BLaER1 (cell line): ENCODE measurements at regions not wholly inside any gene's neighbourhood (a gene's known extent, or its start where the extent isn't known, plus 50 kb on each side); places are given as distances from the start of the nearest gene placed in this dataset.

ENCODE experiments used
- H3K27ac ChIP-seq: shearing (Covaris generic); formaldehyde crosslinking; 2 replicates; pipeline ENCODE4 v1.8.1; 2022
- H3K27me3 ChIP-seq: shearing (Covaris generic); formaldehyde crosslinking; 2 replicates; pipeline ENCODE4 v1.8.1; 2022
- H3K36me3 ChIP-seq: shearing (Covaris generic); formaldehyde crosslinking; 2 replicates; pipeline ENCODE4 v1.8.1; 2022
- H3K4me1 ChIP-seq: shearing (Covaris generic); formaldehyde crosslinking; 2 replicates; pipeline ENCODE4 v1.8.1; 2022
- H3K4me2 ChIP-seq: shearing (Covaris generic); formaldehyde crosslinking; 2 replicates; pipeline ENCODE4 v1.8.1; 2022
- H3K4me3 ChIP-seq: shearing (Covaris generic); formaldehyde crosslinking; 2 replicates; pipeline ENCODE4 v1.8.1; 2022
- H3K9ac ChIP-seq: shearing (Covaris generic); formaldehyde crosslinking; 2 replicates; pipeline ENCODE4 v1.8.1; 2022
- H3K9me3 ChIP-seq: shearing (Covaris generic); formaldehyde crosslinking; 2 replicates; pipeline ENCODE4 v1.8.1; 2022
- H4K20me1 ChIP-seq: shearing (Covaris generic); formaldehyde crosslinking; 2 replicates; pipeline ENCODE4 v1.8.1; 2022
- Cebpa-rat ChIP-seq: shearing (Covaris generic); IDR thresholded peaks from 2 replicates; pipeline ENCODE4 v1.8.1; 2022

DNA sequence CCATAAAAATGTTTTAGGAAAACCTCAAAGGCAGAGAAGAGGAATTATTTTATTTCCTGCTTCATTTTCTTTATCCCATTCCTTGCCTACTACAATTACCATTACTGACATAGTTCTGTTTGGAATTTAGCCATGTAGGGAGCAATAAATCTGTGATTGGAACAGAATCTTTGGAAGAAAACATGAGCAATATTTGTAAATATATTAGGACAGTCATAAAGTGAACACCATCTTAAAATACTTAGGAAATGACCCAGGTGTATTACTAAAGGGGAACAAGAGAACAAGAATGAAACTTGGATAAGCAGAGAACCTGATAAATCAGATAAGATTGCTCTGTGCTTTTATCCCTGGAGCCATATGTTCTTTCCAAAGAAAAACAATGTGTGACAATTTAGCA lies 1326.0 kb upstream of the FLRT2 start:
- Histone ChIP-seq H3K4me1 (no peaks in the 10 kb centered on the region), H3K4me3 (no peak overlapping the region)

DNA sequence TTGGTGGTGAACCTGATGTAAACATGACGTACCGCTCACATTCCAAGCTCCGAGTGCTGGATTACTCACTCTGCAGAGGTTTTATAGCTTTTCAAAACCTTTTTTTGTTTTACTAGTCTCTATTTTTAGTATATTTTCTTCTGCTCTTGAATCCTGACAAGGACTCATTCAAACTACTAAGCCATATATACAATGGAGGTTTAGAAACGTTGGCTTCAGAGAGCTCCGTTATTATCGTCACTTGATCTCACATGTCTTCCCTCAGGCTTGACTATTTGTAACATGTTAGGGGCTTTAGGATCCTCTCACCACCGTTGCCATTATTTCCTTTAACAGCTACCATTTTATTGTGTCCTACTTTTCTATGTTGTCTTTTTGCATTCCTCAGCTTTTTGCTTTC lies 1321.5 kb upstream of the FLRT2 start:
- no peak for TF ChIP-seq Cebpa-rat
- H3K27ac ChIP-seq = no peak overlapping the region
- no peaks in the 10 kb centered on the region for H4K20me1 ChIP-seq
- H3K9me3 ChIP-seq = no peaks in the 10 kb centered on the region
- H3K4me3 ChIP-seq = no peak overlapping the region
- H3K4me2 ChIP-seq = no peak overlapping the region
- no peaks in the 10 kb centered on the region for H3K36me3 ChIP-seq
- H3K9ac ChIP-seq = no peak overlapping the region
- H3K27me3 ChIP-seq = no peaks in the 10 kb centered on the region
- H3K4me1 ChIP-seq = no peaks in the 10 kb centered on the region

More for the DNA sequence above, 1326.0 kb upstream of the FLRT2 start:
- no peaks in the 10 kb centered on the region for H3K36me3 ChIP-seq
- H4K20me1 ChIP-seq = no peaks in the 10 kb centered on the region
- H3K4me2 ChIP-seq = no peak overlapping the region
- no peaks in the 10 kb centered on the region for H3K9me3 ChIP-seq
- TF ChIP-seq Cebpa-rat = no peak
- no peaks in the 10 kb centered on the region for H3K27me3 ChIP-seq
- H3K27ac ChIP-seq = no peak overlapping the region
- H3K9ac ChIP-seq = no peak overlapping the region

DNA sequence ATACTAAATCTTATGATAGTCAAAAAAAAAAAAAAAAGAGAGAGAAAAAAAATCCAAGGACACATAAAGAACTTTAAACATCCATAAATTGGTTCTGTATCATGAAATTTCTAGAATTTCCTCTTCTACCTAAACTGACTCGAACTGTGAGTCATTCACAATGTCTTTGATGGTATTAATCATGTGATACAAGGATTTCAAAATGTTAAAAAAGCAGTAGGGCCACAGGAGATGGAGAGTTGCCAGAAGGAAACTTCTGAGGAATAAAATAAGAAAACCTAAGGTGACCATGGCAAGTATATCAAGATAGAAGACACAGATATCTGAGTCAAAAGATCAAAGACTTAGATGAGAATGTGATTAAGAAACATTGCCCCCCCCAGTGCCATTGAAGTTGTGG lies 1320.9 kb upstream of the FLRT2 start:
- no peaks in the 10 kb centered on the region for H4K20me1 ChIP-seq
- no peaks in the 10 kb centered on the region for H3K4me1 ChIP-seq
- no peaks in the 10 kb centered on the region for H3K36me3 ChIP-seq
- H3K27me3 ChIP-seq = no peaks in the 10 kb centered on the region
- no peaks in the 10 kb centered on the region for H3K9me3 ChIP-seq
- H3K9ac ChIP-seq = no peak overlapping the region
- no peak overlapping the region for H3K27ac ChIP-seq
- H3K4me2 ChIP-seq = no peak overlapping the region
- no peak overlapping the region for H3K4me3 ChIP-seq
- TF ChIP-seq Cebpa-rat = no peak

DNA sequence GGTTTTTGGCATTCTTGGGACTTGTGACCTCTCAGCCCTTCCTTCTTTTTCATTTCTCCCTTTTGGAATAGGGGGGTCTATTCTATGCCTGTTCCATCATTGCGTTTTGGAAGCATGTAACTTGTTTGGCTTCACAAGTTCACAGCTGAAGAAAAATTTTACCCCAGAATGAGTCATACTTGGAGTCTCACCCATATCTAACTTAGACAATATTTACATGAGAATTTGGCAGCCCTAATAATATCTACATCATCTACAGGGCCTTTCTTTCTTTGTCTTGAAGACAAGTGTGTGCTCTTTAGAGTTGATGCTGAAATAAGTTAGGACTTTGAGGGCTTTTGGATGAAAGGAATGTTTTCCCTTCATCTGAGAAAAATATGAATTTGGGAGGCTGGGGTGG lies 1312.9 kb upstream of the FLRT2 start:
- no peaks in the 10 kb centered on the region for H3K27me3 ChIP-seq

DNA sequence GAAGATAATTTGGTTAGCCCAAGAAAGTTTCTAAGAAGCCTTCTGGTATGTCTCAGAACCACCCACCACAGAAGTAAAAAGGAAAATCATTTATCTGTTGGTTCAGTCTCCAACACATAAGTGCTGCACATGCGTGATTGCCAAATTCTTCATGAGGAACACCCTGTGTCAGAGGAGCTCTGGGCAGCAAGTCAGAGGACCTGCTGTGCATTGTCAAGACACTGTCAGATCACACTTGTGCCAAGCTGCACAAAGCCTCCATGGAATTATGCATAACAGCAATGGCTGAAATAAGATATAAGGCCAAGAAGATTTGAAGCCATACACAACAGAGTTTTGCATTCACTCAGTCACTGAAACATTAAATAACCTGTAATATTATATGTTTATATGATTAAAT lies 1304.7 kb upstream of the FLRT2 start:
- Histone ChIP-seq H4K20me1 (no peaks in the 10 kb centered on the region), H3K9ac (no peak overlapping the region), H3K4me3 (no peak overlapping the region), H3K9me3 (no peaks in the 10 kb centered on the region), H3K27ac (no peak overlapping the region), H3K27me3 (no peaks in the 10 kb centered on the region), H3K4me2 (no peak overlapping the region), H3K4me1 (peaks cover 6% of the 10 kb centered on the region; the same call in 1 of the 2 replicates), H3K36me3 (no peaks in the 10 kb centered on the region)
- TF ChIP-seq Cebpa-rat = no peak

More for the DNA sequence above, 1312.9 kb upstream of the FLRT2 start:
- Histone ChIP-seq H3K27ac (no peak overlapping the region), H3K36me3 (no peaks in the 10 kb centered on the region), H4K20me1 (no peaks in the 10 kb centered on the region), H3K4me1 (no peaks in the 10 kb centered on the region), H3K4me2 (no peak overlapping the region), H3K9me3 (no peaks in the 10 kb centered on the region), H3K4me3 (no peak overlapping the region), H3K9ac (no peak overlapping the region)
- no peak for TF ChIP-seq Cebpa-rat

DNA sequence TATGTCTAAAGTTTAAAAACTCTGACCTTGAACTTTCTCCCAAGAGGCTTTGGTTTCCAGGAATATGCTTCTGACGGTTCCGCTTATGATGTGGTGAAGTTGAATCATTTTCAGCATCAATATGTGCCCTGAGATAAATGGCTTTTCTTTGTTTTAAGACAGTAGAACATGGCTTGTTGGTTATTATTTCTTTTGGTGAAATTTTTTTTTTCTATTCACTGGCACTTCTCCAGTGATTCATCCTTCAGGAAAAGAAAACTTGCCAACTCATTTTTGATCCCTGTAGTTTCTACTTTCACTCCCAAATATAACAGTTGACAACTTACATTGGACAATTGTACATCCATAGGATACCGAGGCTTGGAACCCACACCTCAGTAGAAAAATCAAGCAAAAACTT lies 1301.2 kb upstream of the FLRT2 start:
- Histone ChIP-seq H3K9me3 (no peaks in the 10 kb centered on the region), H3K4me2 (peak overlapping the region; percentile 7; the same call in 1 of the 2 replicates)

DNA sequence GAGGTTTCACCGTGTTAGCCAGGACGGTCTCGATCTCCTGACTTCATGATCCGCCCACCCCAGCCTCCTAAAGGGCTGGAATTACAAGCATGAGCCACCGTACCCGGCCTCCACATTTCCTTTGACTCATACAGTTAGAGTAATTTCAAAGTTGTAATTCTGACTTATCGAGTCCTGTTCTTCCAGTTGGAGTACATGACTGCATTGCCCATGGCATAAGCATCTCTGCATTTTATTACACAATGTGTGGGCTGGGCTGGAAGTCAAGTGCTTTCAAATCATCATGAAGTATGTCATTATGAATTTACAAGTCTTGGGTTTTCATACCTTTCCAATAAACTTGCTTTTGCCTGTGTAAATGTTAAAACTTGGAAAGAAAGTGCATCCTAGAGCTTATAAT lies 1295.7 kb upstream of the FLRT2 start:
- no peak for TF ChIP-seq Cebpa-rat
- Histone ChIP-seq H3K4me3 (no peak overlapping the region), H3K4me1 (no peaks in the 10 kb centered on the region), H3K9ac (no peak overlapping the region), H3K27ac (no peak overlapping the region), H3K27me3 (no peaks in the 10 kb centered on the region), H3K36me3 (no peaks in the 10 kb centered on the region), H3K9me3 (no peaks in the 10 kb centered on the region), H4K20me1 (no peaks in the 10 kb centered on the region), H3K4me2 (no peak overlapping the region)

More for the DNA sequence above, 1301.2 kb upstream of the FLRT2 start:
- no peak for TF ChIP-seq Cebpa-rat
- peaks cover 6% of the 10 kb centered on the region; the same call in 1 of the 2 replicates for H3K4me1 ChIP-seq
- H3K36me3 ChIP-seq = no peaks in the 10 kb centered on the region
- H4K20me1 ChIP-seq = no peaks in the 10 kb centered on the region
- H3K4me3 ChIP-seq = no peak overlapping the region
- H3K27me3 ChIP-seq = no peaks in the 10 kb centered on the region
- H3K27ac ChIP-seq = no peak overlapping the region
- no peak overlapping the region for H3K9ac ChIP-seq

DNA sequence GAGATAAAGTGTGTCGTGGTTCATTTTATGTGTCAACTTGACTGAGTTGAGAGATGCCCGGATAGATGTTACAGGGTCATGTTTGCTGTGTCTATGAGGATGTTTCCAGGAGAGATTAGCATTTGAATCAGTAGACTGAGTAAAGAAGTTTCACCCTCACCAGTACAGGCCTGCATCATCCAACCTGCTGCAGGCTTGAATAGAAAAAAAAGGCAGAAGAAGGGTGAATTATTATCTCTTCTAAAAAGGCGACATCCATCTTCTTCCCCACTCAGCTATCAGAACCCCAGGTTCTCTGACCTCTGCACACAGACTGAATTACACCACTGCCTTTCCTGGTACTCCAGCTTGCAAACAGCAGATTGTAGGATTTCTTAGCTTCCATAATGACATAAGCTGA lies 1293.7 kb upstream of the FLRT2 start:
- Histone ChIP-seq H3K4me3 (no peak overlapping the region), H4K20me1 (no peaks in the 10 kb centered on the region), H3K27me3 (no peaks in the 10 kb centered on the region), H3K4me1 (no peaks in the 10 kb centered on the region), H3K9ac (no peak overlapping the region), H3K27ac (no peak overlapping the region), H3K4me2 (no peak overlapping the region), H3K9me3 (no peaks in the 10 kb centered on the region), H3K36me3 (no peaks in the 10 kb centered on the region)
- TF ChIP-seq Cebpa-rat = no peak

DNA sequence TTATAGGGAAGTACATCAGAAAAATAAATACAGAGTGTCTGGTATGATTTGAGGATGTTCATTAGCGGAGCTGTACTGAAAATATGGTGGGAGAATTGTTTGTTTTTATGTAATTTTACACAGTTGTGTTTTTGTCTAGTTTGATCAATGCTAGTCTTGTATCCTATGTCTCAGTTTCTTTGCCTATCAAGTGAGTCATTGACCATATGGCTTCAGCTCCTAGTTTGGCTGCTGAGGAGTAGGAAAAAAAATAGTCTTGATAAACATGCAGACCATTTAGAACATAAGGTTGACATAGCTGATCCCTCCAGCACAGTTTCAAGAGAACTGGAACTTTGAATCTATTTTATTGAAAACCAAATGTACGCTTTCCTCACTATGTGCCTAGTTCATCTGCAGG lies 1292.1 kb upstream of the FLRT2 start:
- TF ChIP-seq Cebpa-rat = no peak
- no peak overlapping the region for H3K9ac ChIP-seq
- H3K4me1 ChIP-seq = no peaks in the 10 kb centered on the region
- H3K27me3 ChIP-seq = no peaks in the 10 kb centered on the region
- no peak overlapping the region for H3K4me3 ChIP-seq
- no peaks in the 10 kb centered on the region for H3K9me3 ChIP-seq
- H3K27ac ChIP-seq = no peak overlapping the region
- no peak overlapping the region for H3K4me2 ChIP-seq
- H3K36me3 ChIP-seq = no peaks in the 10 kb centered on the region
- H4K20me1 ChIP-seq = no peaks in the 10 kb centered on the region

DNA sequence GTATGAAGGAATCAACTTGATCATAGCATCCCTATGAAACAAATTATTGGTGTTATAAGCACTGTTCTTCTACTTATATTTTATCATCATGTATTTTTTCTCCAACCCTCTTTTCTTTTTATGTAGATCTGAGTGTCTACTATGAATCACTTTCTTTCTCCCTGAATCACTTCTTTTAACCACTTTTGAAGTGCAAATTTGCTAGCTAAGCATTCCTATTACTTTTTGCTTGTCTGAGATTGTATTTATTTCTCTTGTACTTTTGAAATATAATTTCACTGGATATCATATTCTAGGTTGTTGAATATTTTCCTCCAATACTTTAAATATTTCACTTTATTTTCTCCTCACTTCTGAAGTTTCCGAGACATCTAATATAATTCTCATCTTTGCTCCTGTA lies 1282.3 kb upstream of the FLRT2 start:
- H3K27ac ChIP-seq = no peak overlapping the region
- H3K9ac ChIP-seq = no peak overlapping the region
- H3K4me3 ChIP-seq = no peak overlapping the region
- peaks cover 10% of the 10 kb centered on the region; the same call in 1 of the 2 replicates for H3K9me3 ChIP-seq
- no peaks in the 10 kb centered on the region for H3K4me1 ChIP-seq
- no peaks in the 10 kb centered on the region for H3K36me3 ChIP-seq
- no peaks in the 10 kb centered on the region for H4K20me1 ChIP-seq
- no peak overlapping the region for H3K4me2 ChIP-seq
- no peak for TF ChIP-seq Cebpa-rat
- H3K27me3 ChIP-seq = no peaks in the 10 kb centered on the region

DNA sequence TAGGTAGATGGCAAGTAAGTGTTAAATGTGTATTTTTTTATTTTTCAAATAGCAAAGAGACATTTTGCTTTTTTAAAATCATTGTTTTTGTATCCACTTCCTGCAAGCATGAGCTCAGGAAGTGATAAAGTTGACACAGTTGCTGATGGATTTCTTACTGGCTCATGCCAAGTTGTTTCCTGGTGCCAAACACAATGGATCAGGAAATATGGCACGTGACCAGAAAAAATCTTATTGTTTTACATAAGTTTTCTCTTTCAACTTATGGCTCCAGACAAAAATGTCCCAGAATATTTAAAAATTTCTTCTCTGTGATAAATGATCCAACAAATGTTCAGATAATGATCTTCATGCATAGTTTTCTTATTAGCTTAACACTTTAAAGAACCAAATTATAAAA lies 1279.1 kb upstream of the FLRT2 start:
- TF ChIP-seq Cebpa-rat = no peak
- Histone ChIP-seq H3K36me3 (no peaks in the 10 kb centered on the region), H3K9ac (no peak overlapping the region), H3K4me1 (no peaks in the 10 kb centered on the region), H4K20me1 (no peaks in the 10 kb centered on the region), H3K4me2 (no peak overlapping the region), H3K27me3 (no peaks in the 10 kb centered on the region), H3K9me3 (no peaks in the 10 kb centered on the region), H3K27ac (no peak overlapping the region), H3K4me3 (no peak overlapping the region)
